Prostate gland (tissue), 2 donors: ENCODE measurements at regions not wholly inside any gene's neighbourhood (a gene's known extent, or its start where the extent isn't known, plus 50 kb on each side); places are given as distances from the start of the nearest gene placed in this dataset.

ENCODE experiments used
- DNase-seq: peaks from one replicate; pipeline ENCODE4 v3.0.0-alpha.2; 2019; ENCODE audit warnings: low spot score
- H3K27ac ChIP-seq, 2 donors: fragments of 200-600 bp; sonication (generic); 2 replicates each; pipeline ENCODE4 v1.5.1; 2017 to 2019
- H3K27me3 ChIP-seq: fragments of 200-600 bp; sonication (generic); replicated peaks from 2 replicates; pipeline ENCODE4 v1.5.1; 2019; ENCODE audit not compliant: insufficient read depth
- H3K36me3 ChIP-seq, 2 donors: fragments of 200-600 bp; sonication (generic); 1 replicate in 1 of 2; 2 replicates in 1 of 2; pipeline versions ENCODE4 v1.5.1 to v1.8.1; 2017 to 2019
- H3K4me1 ChIP-seq: fragments of 200-600 bp; sonication (generic); replicated peaks from 2 replicates; pipeline ENCODE4 v1.5.1; 2019
- H3K4me3 ChIP-seq, 2 donors: fragments of 200-600 bp; sonication (generic); 2 replicates each; pipeline ENCODE4 v1.5.1; 2017 to 2019
- H3K9me3 ChIP-seq: fragments of 200-600 bp; sonication (generic); 2 replicates; pipeline ENCODE4 v1.5.1; 2017
- CTCF ChIP-seq, 4 experiments: fragments of 200-600 bp in 2 of 4; fragments of 450-650 bp in 2 of 4; sonication (generic) in 2 of 4; IDR thresholded peaks; 1 replicate in 3 of 4; 2 replicates in 1 of 4; pipeline ENCODE4 v1.5.1; 2016 to 2019; ENCODE audit warnings: antibody characterized with exemption in 4 of 4, mild to moderate bottlenecking in 2 of 4, moderate library complexity in 2 of 4
- POLR2A ChIP-seq: fragments of 450-650 bp; IDR thresholded peaks from one replicate; pipeline ENCODE4 v1.6.1; 2016; ENCODE audit warnings: antibody characterized with exemption, mild to moderate bottlenecking
- POLR2AphosphoS5 ChIP-seq: sonication (generic); formaldehyde crosslinking; IDR thresholded peaks from one replicate; pipeline ENCODE4 v1.6.1; 2017; ENCODE audit warnings: antibody characterized with exemption
- WGBS: methylation state at CpG from one replicate; pipeline ENCODE4 v1.1.5; 2018; 5-methylcytosine and 5-hydroxymethylcytosine counted together
- intact Hi-C: fragments of 100-400 bp; cut with DNase I; formaldehyde crosslinking; loops from one replicate; pipeline ENCODE4 v1.14.2; 2022

- no peak for DNase-seq
- 93% methylated on average over 3 of the region's 3 CpGs for WGBS
- Histone ChIP-seq H3K27me3 (no peaks in the 10 kb centered on the region), H3K36me3 (no peaks in the 10 kb centered on the region), H3K27ac (no peak overlapping the region), H3K4me1 (no peaks in the 10 kb centered on the region), H3K9me3 (no peaks in the 10 kb centered on the region), H3K4me3 (no peak overlapping the region)
- intact Hi-C loops, result loop anchor here (5.0 to 10.0 kb wide), 3 partner anchors 93 to 515 kb away; partner anchors contain the start of gene RPL14
- TF ChIP-seq CTCF (IDR thresholded peaks at IDR 0.05) (no peak), POLR2A (no peak), POLR2AphosphoS5 (no peak)
Measured at GRCh38 chr3:40969756-40970466, 229.4 kb upstream of the CTNNB1 start.

DNA sequence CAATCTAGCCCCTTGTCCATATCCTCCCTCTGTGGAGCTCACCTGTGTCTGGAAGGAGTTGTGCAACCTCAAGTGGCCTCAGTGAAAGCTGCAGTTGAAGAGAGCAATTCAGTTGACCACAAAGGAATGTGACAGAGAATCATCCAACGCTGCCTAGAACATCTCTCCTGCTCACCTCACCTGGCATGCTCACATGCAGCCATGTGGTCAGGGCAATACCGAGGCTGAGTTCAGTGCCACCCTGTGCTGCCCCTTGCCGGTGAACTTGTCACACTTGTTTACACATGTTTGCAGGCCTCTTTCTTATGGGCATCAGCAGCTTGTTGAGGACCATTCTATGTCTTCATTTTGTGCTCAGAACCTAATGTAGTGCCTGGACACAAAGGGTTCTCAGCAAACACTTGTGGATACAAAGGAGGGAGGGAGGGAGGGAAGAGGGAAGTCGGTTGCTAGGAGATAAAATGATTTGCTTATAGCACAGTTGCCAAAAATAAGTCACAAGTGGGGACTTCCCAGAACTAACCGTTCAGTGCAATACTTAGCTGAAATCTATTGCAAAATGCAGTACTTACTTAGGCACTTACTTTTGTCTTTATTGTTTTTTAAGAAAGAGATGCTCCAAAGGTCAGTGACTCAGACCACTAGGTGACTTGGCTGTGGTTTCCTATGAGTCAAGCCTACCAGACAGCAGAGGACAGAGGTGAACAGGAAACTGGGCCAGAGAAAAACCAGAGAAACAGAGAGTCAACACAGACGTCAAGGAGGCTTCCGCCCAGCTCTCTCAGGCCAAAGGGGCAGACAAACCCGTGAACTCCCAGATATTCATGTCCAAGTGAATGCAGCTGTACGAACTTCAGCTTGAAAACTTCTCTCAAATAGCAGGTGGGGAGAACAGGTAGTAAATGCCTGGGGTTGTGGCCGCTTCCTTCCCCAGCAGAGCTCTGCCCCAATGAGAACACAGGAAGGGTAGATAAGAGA lies 227.8 kb upstream of the CTNNB1 start:
- intact Hi-C loops, result loop anchor here (5.0 to 10.0 kb wide), 3 partner anchors 94 to 517 kb away; partner anchors contain the start of gene RPL14
- TF ChIP-seq POLR2AphosphoS5 (peak; percentile 66), POLR2A (no peak), CTCF (IDR thresholded peaks at IDR 0.05) (no peak)
- 30% methylated on average over 10 of the region's 10 CpGs for WGBS
- Histone ChIP-seq H3K27ac (peak overlapping the region in 1 of 2 donors; percentile 39), H3K4me3 (no peak overlapping the region), H3K9me3 (no peaks in the 10 kb centered on the region), H3K4me1 (no peaks in the 10 kb centered on the region), H3K36me3 (no peaks in the 10 kb centered on the region), H3K27me3 (no peaks in the 10 kb centered on the region)
- peak; percentile 30 for DNase-seq

DNA sequence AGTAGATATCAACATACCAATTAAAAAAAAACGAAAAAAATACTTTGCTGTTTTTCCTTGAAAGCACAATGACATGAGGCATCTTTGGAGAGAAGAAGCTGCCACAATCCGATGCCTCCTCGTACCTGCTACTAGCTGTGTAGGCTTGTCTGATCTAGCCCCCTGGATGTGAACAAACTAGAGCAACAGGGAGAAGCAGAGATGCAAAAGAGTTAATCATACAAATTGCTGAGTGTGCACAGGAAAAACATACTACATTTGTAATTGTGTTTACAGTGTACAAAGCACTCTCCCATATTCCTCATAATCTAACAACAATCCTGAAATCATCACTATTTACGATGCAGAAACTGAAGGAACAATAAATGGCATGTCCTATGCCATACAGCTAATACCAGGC lies 227.0 kb upstream of the CTNNB1 start:
- Histone ChIP-seq H3K4me3 (no peak overlapping the region), H3K27ac (peak overlapping the region in 1 of 2 donors; percentile 39), H3K9me3 (no peaks in the 10 kb centered on the region), H3K36me3 (no peaks in the 10 kb centered on the region), H3K4me1 (no peaks in the 10 kb centered on the region), H3K27me3 (no peaks in the 10 kb centered on the region)
- no peak for DNase-seq
- TF ChIP-seq POLR2AphosphoS5, result no peak
- TF ChIP-seq CTCF (IDR thresholded peaks at IDR 0.05), result no peak
- TF ChIP-seq POLR2A, result no peak
- WGBS, result 70% methylated on average over 4 of the region's 4 CpGs
- intact Hi-C loops, result loop anchor here (5.0 to 10.0 kb wide), 3 partner anchors 95 to 518 kb away; partner anchors contain the start of gene RPL14

DNA sequence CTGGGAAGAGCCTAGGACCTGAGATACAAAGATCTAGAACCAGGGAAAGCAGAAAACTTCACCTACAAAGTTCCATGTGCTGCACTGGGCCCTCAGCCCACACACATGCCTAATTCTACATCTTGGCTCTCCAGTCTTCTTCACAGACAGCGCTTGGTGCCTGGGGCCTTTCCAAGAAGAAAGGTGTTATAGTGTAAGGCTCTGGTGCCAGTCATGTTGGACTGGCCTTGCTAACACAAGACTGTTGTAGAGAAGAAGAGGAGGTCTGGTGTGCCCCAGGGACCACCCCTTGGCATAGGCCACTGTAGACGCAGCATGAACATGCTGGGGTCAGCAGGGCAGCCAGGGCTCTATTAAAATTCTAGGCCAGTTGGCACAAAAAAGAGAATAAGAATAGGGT lies 226.2 kb upstream of the CTNNB1 start:
- no peak for TF ChIP-seq POLR2A
- TF ChIP-seq POLR2AphosphoS5, result no peak
- TF ChIP-seq CTCF (IDR thresholded peaks at IDR 0.05), result no peak
- no peaks in the 10 kb centered on the region for H3K36me3 ChIP-seq
- H3K4me3 ChIP-seq, result no peak overlapping the region
- WGBS, result 92% methylated on average over 2 of the region's 2 CpGs
- H3K4me1 ChIP-seq, result no peaks in the 10 kb centered on the region
- H3K27me3 ChIP-seq, result no peaks in the 10 kb centered on the region
- intact Hi-C loops, result loop anchor here (5.0 to 10.0 kb wide), 3 partner anchors 96 to 518 kb away; partner anchors contain the start of gene RPL14
- H3K27ac ChIP-seq, result no peak overlapping the region
- no peaks in the 10 kb centered on the region for H3K9me3 ChIP-seq
- no peak for DNase-seq
